ENCODE measurements at regions not wholly inside any gene's neighbourhood (a gene's known extent, or its start where the extent isn't known, plus 50 kb on each side); places are given as distances from the start of the nearest gene placed in this dataset.

DNA sequence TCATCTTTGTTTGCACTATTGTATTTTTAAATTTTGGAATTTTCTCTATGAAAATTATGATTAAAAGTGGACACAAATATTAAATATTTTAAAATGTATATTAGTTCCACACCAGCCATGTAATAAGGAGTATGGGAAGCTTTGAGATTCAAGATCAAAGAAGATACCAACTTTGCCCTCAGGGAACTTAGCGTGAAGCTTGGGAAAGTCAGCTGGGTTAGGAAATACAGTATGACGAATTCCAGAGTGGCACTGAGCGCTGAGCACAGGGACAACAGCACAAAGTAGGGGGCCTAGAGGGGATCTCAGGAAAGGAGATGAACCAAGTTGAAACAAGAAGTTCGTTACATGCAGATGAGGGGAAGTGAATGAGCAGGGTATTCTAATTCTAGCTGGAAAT lies 76.9 kb upstream of the SHISA2 start:
- TF ChIP-seq, protein P1, sequence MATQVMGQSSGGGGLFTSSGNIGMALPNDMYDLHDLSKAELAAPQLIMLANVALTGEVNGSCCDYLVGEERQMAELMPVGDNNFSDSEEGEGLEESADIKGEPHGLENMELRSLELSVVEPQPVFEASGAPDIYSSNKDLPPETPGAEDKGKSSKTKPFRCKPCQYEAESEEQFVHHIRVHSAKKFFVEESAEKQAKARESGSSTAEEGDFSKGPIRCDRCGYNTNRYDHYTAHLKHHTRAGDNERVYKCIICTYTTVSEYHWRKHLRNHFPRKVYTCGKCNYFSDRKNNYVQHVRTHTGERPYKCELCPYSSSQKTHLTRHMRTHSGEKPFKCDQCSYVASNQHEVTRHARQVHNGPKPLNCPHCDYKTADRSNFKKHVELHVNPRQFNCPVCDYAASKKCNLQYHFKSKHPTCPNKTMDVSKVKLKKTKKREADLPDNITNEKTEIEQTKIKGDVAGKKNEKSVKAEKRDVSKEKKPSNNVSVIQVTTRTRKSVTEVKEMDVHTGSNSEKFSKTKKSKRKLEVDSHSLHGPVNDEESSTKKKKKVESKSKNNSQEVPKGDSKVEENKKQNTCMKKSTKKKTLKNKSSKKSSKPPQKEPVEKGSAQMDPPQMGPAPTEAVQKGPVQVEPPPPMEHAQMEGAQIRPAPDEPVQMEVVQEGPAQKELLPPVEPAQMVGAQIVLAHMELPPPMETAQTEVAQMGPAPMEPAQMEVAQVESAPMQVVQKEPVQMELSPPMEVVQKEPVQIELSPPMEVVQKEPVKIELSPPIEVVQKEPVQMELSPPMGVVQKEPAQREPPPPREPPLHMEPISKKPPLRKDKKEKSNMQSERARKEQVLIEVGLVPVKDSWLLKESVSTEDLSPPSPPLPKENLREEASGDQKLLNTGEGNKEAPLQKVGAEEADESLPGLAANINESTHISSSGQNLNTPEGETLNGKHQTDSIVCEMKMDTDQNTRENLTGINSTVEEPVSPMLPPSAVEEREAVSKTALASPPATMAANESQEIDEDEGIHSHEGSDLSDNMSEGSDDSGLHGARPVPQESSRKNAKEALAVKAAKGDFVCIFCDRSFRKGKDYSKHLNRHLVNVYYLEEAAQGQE (IDR thresholded peaks at IDR 0.05; ENCODE audit: low read depth), result no peak
- TF ChIP-seq, protein P2, sequence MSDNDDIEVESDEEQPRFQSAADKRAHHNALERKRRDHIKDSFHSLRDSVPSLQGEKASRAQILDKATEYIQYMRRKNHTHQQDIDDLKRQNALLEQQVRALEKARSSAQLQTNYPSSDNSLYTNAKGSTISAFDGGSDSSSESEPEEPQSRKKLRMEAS (IDR thresholded peaks at IDR 0.05), result no peak
- TF ChIP-seq FOXM1 (IDR thresholded peaks at IDR 0.05; ENCODE audit: borderline replicate concordance, low read depth) (no peak), RAD21 (IDR thresholded peaks at IDR 0.05; ENCODE audit: low read depth) (no peak), NFIC (IDR thresholded peaks at IDR 0.05) (no peak), ZBTB7A (IDR thresholded peaks at IDR 0.05; ENCODE audit: low read depth) (no peak), CREB1 (IDR thresholded peaks at IDR 0.05; ENCODE audit: low read depth) (no peak)

Data from Ishikawa (cell line).